SK-N-SH treated with all-trans-retinoic acid at 6 μM for 48 hours (cell line): ENCODE measurements at regions not wholly inside any gene's neighbourhood (a gene's known extent, or its start where the extent isn't known, plus 50 kb on each side); places are given as distances from the start of the nearest gene placed in this dataset.

Experiments used
- ARNTL ChIP-seq: fragments of 450-650 bp; formaldehyde crosslinking; IDR thresholded peaks from 2 replicates; pipeline ENCODE4 v1.5.0; 2020; ENCODE audit warnings: low read depth, mild to moderate bottlenecking, moderate library complexity, borderline replicate concordance
- BACH2 ChIP-seq: fragments of 250-450 bp; sonication (Bioruptor Pico); IDR thresholded peaks from 2 replicates; pipeline ENCODE4 v1.9.0; 2021; ENCODE audit warnings: mild to moderate bottlenecking, borderline replicate concordance
- GLIS3 ChIP-seq: fragments of 250-450 bp; sonication (Bioruptor Pico); IDR thresholded peaks from 2 replicates; pipeline ENCODE4 v1.5.0; 2020; ENCODE audit warnings: mild to moderate bottlenecking, moderate library complexity
- OSR1 ChIP-seq: fragments of 250-450 bp; sonication (Bioruptor Pico); IDR thresholded peaks from 2 replicates; pipeline ENCODE4 v1.8.0; 2022; ENCODE audit warnings: moderate library complexity, mild to moderate bottlenecking, inconsistent platforms
- PATZ1 ChIP-seq: fragments of 250-450 bp; sonication (Bioruptor Pico); IDR thresholded peaks from 2 replicates; pipeline ENCODE4 v1.8.0; 2020; ENCODE audit warnings: mild to moderate bottlenecking, moderate library complexity, borderline replicate concordance
- RARB ChIP-seq: fragments of 250-450 bp; sonication (Bioruptor Pico); IDR thresholded peaks from 2 replicates; pipeline ENCODE4 v1.8.0; 2021; ENCODE audit warnings: mild to moderate bottlenecking, moderate library complexity
- SNAI2 ChIP-seq: fragments of 250-450 bp; sonication (Bioruptor Pico); IDR thresholded peaks from 2 replicates; pipeline ENCODE4 v1.5.0; 2020; ENCODE audit warnings: mild to moderate bottlenecking, moderate library complexity
- ZFP3 ChIP-seq: fragments of 250-450 bp; sonication (Bioruptor Pico); IDR thresholded peaks from 2 replicates; pipeline ENCODE4 v1.5.0; 2020; ENCODE audit warnings: mild to moderate bottlenecking, moderate library complexity

- TF ChIP-seq ZFP3 (CRISPR knock-in tag) (no peak), SNAI2 (CRISPR knock-in tag) (no peak), GLIS3 (CRISPR knock-in tag) (no peak), PATZ1 (CRISPR knock-in tag) (no peak), ARNTL (CRISPR knock-in tag) (no peak), RARB (CRISPR knock-in tag) (no peak), BACH2 (CRISPR knock-in tag) (no peak), OSR1 (CRISPR knock-in tag) (no peak)
Observed at GRCh38 chr17:31629696-31630470, 229.2 kb downstream of the COPRS start.
